ENCODE measurements at regions not wholly inside any gene's neighbourhood (a gene's known extent, or its start where the extent isn't known, plus 50 kb on each side); places are given as distances from the start of the nearest gene placed in this dataset.

GRCh38 chr3:127424766-127425504 is 137.1 kb upstream of the PRR20G start:
- WGBS, 4 donors, result 47 to 52% (median 51%) methylated on average over 7 to 8 of the region's 8 CpGs
- TF ChIP-seq POLR2A (IDR thresholded peaks at IDR 0.05) (no peak), CTCF (IDR thresholded peaks at IDR 0.05) (no peak)
- Histone ChIP-seq H3K9me3 (no peaks in the 10 kb centered on the region), H3K27ac (no peak overlapping the region), H3K4me3 (no peak overlapping the region), H3K36me3 (no peaks in the 10 kb centered on the region), H3K4me1 (no peaks in the 10 kb centered on the region), H3K27me3 (peaks cover 0 to 85% (median 30%) of the 10 kb centered on the region in 9 donors)
- intact Hi-C loops (cut with DNase I), result no loop called here
- ATAC-seq (no peak), DNase-seq (peak in 1 of 5 donors; percentile 10)

GRCh38 chr3:127423856-127424765 is 136.3 kb upstream of the PRR20G start:
- no peaks in the 10 kb centered on the region for H3K36me3 ChIP-seq
- TF ChIP-seq CTCF (IDR thresholded peaks at IDR 0.05), result no peak
- TF ChIP-seq POLR2A (IDR thresholded peaks at IDR 0.05), result no peak
- no peak overlapping the region for H3K27ac ChIP-seq
- DNase-seq (peak in 1 of 5 donors; percentile 7), ATAC-seq (no peak)
- intact Hi-C loops (cut with DNase I), result no loop called here
- H3K4me1 ChIP-seq, result no peaks in the 10 kb centered on the region
- WGBS, 4 donors, result 63 to 75% (median 66%) methylated on average over 23 of the region's 23 CpGs
- H3K9me3 ChIP-seq, result no peaks in the 10 kb centered on the region
- H3K27me3 ChIP-seq, result peaks cover 0 to 87% (median 33%) of the 10 kb centered on the region in 9 donors
- no peak overlapping the region for H3K4me3 ChIP-seq

GRCh38 chr3:127422663-127423375 is 135.0 kb upstream of the PRR20G start:
- DNase-seq, result no peak
- TF ChIP-seq CTCF (IDR thresholded peaks at IDR 0.05) (no peak), POLR2A (IDR thresholded peaks at IDR 0.05) (no peak)
- H3K4me3 ChIP-seq, result no peak overlapping the region
- intact Hi-C loops (cut with DNase I), result no loop called here
- no peaks in the 10 kb centered on the region for H3K4me1 ChIP-seq
- H3K9me3 ChIP-seq, result no peaks in the 10 kb centered on the region
- 51 to 72% (median 62%) methylated on average over 14 to 26 of the region's 26 CpGs for WGBS, 4 donors
- no peak overlapping the region for H3K27ac ChIP-seq
- no peak for ATAC-seq
- no peaks in the 10 kb centered on the region for H3K36me3 ChIP-seq
- H3K27me3 ChIP-seq, result peaks cover 0 to 81% (median 23%) of the 10 kb centered on the region in 9 donors
